Type B pancreatic cell (in vitro differentiated cells): ENCODE measurements at regions not wholly inside any gene's neighbourhood (a gene's known extent, or its start where the extent isn't known, plus 50 kb on each side); places are given as distances from the start of the nearest gene placed in this dataset.

ENCODE experiments used
- DNase-seq: peaks from one replicate; pipeline ENCODE4 v3.0.0; 2021; ENCODE audit warnings: mixed read lengths; ENCODE audit not compliant: unreplicated experiment; ENCODE audit errors: extremely low spot score
- H3K27ac Mint-ChIP-seq: 2 replicates; pipeline ENCODE4 v1.8.0; 2021; ENCODE audit warnings: mild to moderate bottlenecking, mixed read lengths
- H3K27me3 Mint-ChIP-seq: 2 replicates; pipeline ENCODE4 v1.8.0; 2021; ENCODE audit warnings: mixed read lengths
- H3K36me3 Mint-ChIP-seq: 2 replicates; pipeline ENCODE4 v1.8.0; 2021; ENCODE audit warnings: mixed read lengths
- H3K4me1 Mint-ChIP-seq: one replicate; pipeline ENCODE4 v1.8.0; 2021; ENCODE audit warnings: mixed read lengths; ENCODE audit not compliant: unreplicated experiment
- H3K4me3 Mint-ChIP-seq: 2 replicates; pipeline ENCODE4 v1.8.0; 2021; ENCODE audit warnings: mild to moderate bottlenecking, mixed read lengths
- H3K9me3 Mint-ChIP-seq: 2 replicates; pipeline ENCODE4 v1.8.0; 2021; ENCODE audit warnings: mixed read lengths
- TF ChIP-seq, protein P1 (sequence below): fragments of 200-600 bp; sonication (generic); conservative IDR thresholded peaks from 2 replicates; pipeline ENCODE4 v1.5.0; 2021; ENCODE audit warnings: antibody characterized with exemption, mild to moderate bottlenecking

GRCh38 chr11:104529213-104529612 lies 365.3 kb upstream of the PDGFD start:
- TF ChIP-seq, protein P1, sequence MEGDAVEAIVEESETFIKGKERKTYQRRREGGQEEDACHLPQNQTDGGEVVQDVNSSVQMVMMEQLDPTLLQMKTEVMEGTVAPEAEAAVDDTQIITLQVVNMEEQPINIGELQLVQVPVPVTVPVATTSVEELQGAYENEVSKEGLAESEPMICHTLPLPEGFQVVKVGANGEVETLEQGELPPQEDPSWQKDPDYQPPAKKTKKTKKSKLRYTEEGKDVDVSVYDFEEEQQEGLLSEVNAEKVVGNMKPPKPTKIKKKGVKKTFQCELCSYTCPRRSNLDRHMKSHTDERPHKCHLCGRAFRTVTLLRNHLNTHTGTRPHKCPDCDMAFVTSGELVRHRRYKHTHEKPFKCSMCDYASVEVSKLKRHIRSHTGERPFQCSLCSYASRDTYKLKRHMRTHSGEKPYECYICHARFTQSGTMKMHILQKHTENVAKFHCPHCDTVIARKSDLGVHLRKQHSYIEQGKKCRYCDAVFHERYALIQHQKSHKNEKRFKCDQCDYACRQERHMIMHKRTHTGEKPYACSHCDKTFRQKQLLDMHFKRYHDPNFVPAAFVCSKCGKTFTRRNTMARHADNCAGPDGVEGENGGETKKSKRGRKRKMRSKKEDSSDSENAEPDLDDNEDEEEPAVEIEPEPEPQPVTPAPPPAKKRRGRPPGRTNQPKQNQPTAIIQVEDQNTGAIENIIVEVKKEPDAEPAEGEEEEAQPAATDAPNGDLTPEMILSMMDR: no peak
- no peak overlapping the region for H3K4me3 Mint-ChIP-seq
- H3K36me3 Mint-ChIP-seq: no peaks in the 10 kb centered on the region
- no peak for DNase-seq
- no peak overlapping the region for H3K27ac Mint-ChIP-seq
- no peaks in the 10 kb centered on the region for H3K9me3 Mint-ChIP-seq
- no peaks in the 10 kb centered on the region for H3K27me3 Mint-ChIP-seq
- H3K4me1 Mint-ChIP-seq: peaks cover 10% of the 10 kb centered on the region

DNA sequence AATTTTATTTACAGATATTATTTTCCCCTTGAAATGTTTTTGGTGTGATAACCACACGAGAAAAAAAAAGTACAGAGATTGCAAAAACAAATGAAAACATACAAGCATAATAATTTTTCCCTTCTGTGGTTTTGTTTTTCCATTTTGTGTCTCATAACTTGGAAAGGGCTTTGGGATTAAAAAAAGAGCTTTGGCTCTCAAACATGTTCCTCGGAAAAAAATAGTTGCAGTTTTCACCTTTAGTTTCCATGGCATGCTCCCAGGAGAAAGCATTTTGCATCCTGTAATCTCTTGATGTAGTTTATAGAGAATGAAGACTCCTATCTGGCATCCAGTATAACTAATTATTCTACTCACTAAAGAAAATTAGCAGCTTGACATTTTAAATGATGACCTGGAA lies 362.1 kb upstream of the PDGFD start:
- no peaks in the 10 kb centered on the region for H3K36me3 Mint-ChIP-seq
- TF ChIP-seq, protein P1: no peak
- no peaks in the 10 kb centered on the region for H3K9me3 Mint-ChIP-seq
- no peak for DNase-seq
- no peak overlapping the region for H3K27ac Mint-ChIP-seq
- H3K4me1 Mint-ChIP-seq: peaks cover 8% of the 10 kb centered on the region
- no peak overlapping the region for H3K4me3 Mint-ChIP-seq
- no peaks in the 10 kb centered on the region for H3K27me3 Mint-ChIP-seq

DNA sequence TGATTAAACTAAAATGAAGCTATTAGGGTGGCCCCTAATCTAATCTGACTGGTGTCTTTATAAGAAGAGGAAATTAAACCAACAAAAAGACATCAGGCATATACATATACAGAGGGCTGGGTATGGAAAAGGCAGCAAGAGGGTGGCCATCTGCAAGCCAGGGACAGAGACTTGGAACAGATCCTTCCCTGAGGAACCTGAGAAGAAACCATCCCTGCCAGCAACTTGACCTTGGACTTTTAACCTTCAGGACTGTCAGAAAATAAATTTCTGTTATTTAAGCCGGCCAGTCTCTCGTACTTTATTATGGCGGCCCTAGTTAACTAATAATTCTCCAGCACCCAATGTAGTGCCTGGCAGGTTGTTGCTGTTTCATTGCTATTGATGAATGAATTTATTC lies 361.5 kb upstream of the PDGFD start:
- H3K9me3 Mint-ChIP-seq: no peaks in the 10 kb centered on the region

GRCh38 chr11:104524254-104524653 lies 360.3 kb upstream of the PDGFD start:
- no peak overlapping the region for H3K27ac Mint-ChIP-seq
- H3K4me3 Mint-ChIP-seq: no peak overlapping the region
- H3K9me3 Mint-ChIP-seq: no peaks in the 10 kb centered on the region
- peaks cover 8% of the 10 kb centered on the region for H3K4me1 Mint-ChIP-seq
- no peak for DNase-seq
- H3K36me3 Mint-ChIP-seq: no peaks in the 10 kb centered on the region
- TF ChIP-seq, protein P1: no peak
- no peaks in the 10 kb centered on the region for H3K27me3 Mint-ChIP-seq

More for the DNA sequence above, 361.5 kb upstream of the PDGFD start:
- no peak for DNase-seq
- Mint-ChIP-seq H3K4me1 (peaks cover 8% of the 10 kb centered on the region), H3K27ac (no peak overlapping the region), H3K36me3 (no peaks in the 10 kb centered on the region), H3K4me3 (no peak overlapping the region), H3K27me3 (no peaks in the 10 kb centered on the region)
- TF ChIP-seq, protein P1: no peak

- peaks cover 8% of the 10 kb centered on the region for H3K4me1 Mint-ChIP-seq
- DNase-seq: no peak
- H3K4me3 Mint-ChIP-seq: no peak overlapping the region
- no peaks in the 10 kb centered on the region for H3K36me3 Mint-ChIP-seq
- no peaks in the 10 kb centered on the region for H3K9me3 Mint-ChIP-seq
- no peak overlapping the region for H3K27ac Mint-ChIP-seq
- H3K27me3 Mint-ChIP-seq: no peaks in the 10 kb centered on the region
- TF ChIP-seq, protein P1: no peak
These were observed 359.7 kb upstream of the PDGFD start for GRCh38 chr11:104523611-104524010.

DNA sequence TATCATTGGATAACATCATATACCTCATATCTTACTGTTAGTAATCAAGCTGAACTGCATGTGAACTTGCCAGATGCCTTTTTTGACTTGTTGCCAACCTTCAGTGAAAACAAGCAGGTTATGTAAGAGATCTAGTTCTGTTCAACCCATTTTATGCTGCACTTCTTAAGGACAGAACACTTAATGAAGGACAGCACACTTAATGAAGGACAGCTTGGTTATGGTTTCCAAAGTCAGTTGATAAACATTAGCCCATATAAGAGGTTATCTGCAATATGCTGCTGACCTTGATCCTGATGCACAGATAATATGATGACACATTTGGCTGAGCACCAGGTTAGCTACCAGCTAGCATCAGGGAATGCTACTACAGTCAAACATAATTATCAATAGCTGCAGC lies 358.7 kb upstream of the PDGFD start:
- Mint-ChIP-seq H3K27me3 (no peaks in the 10 kb centered on the region), H3K4me1 (peaks cover 8% of the 10 kb centered on the region), H3K36me3 (no peaks in the 10 kb centered on the region), H3K4me3 (no peak overlapping the region), H3K27ac (no peak overlapping the region), H3K9me3 (no peaks in the 10 kb centered on the region)
- TF ChIP-seq, protein P1: no peak
- DNase-seq: no peak
